ENCODE measurements at regions not wholly inside any gene's neighbourhood (a gene's known extent, or its start where the extent isn't known, plus 50 kb on each side); places are given as distances from the start of the nearest gene placed in this dataset.
"Not testable (repeated sequence)": the region's sequence is repeated elsewhere in the genome, so short reads cannot be mapped to it uniquely, and the experiment has no call there.

GRCh38 chr13:44676534-44676933 is 100.4 kb upstream of the TSC22D1 start:
- Histone ChIP-seq H3K4me3 (no peak overlapping the region), H3K36me3 (no peaks in the 10 kb centered on the region), H3K9me3 (no peaks in the 10 kb centered on the region), H3K27me3 (no peaks in the 10 kb centered on the region), H3K27ac (no peak overlapping the region), H3K4me1 (no peaks in the 10 kb centered on the region)
- intact Hi-C loops (cut with DNase I; ENCODE audit: low total_unique reads), result no loop called here
- ATAC-seq, result no peak
- in situ Hi-C loops (cut with MboI; ENCODE audit: low sequenced_read_pairs in 4 of 4), result no loop called here
- TF ChIP-seq CTCF (IDR thresholded peaks at IDR 0.05 in 4 of 5, conservative IDR thresholded peaks at IDR 0.05 in 1 of 5), result no peak
- TF ChIP-seq POLR2A (IDR thresholded peaks at IDR 0.05), result no peak
- no peak for DNase-seq

- intact Hi-C loops (cut with DNase I; ENCODE audit: low total_unique reads) (no loop called here), in situ Hi-C loops (cut with MboI; ENCODE audit: low sequenced_read_pairs in 4 of 4) (loop anchor here in 1 of 4 donors (10.0 to 25.0 kb wide), 2 partner anchors 65 to 757 kb away; no protein-coding TSS in a partner anchor)
- Histone ChIP-seq H3K4me3 (no peak overlapping the region), H3K27me3 (no peaks in the 10 kb centered on the region), H3K4me1 (peaks cover 8 to 13% of the 10 kb centered on the region in 2 donors), H3K9me3 (no peaks in the 10 kb centered on the region), H3K36me3 (no peaks in the 10 kb centered on the region), H3K27ac (no peak overlapping the region)
- ATAC-seq (no peak), DNase-seq (no peak)
- TF ChIP-seq CTCF (IDR thresholded peaks at IDR 0.05 in 4 of 5, conservative IDR thresholded peaks at IDR 0.05 in 1 of 5), result no peak
- no peak for TF ChIP-seq POLR2A (IDR thresholded peaks at IDR 0.05)
These were observed 93.4 kb upstream of the TSC22D1 start for GRCh38 chr13:44669534-44669933.

GRCh38 chr13:44668688-44669087 is 92.6 kb upstream of the TSC22D1 start:
- Histone ChIP-seq H3K27ac (no peak overlapping the region), H3K27me3 (no peaks in the 10 kb centered on the region)
- intact Hi-C loops (cut with DNase I; ENCODE audit: low total_unique reads), result no loop called here

GRCh38 chr13:44667943-44668342 is 91.8 kb upstream of the TSC22D1 start:
- ATAC-seq (no peak), DNase-seq (no peak)
- intact Hi-C loops (cut with DNase I; ENCODE audit: low total_unique reads) (no loop called here), in situ Hi-C loops (cut with MboI; ENCODE audit: low sequenced_read_pairs in 4 of 4) (loop anchor here in 1 of 4 donors (10.0 to 25.0 kb wide), 2 partner anchors 63 to 756 kb away; no protein-coding TSS in a partner anchor)
- Histone ChIP-seq H3K4me1 (peaks cover 8 to 13% of the 10 kb centered on the region in 2 donors), H3K27me3 (no peaks in the 10 kb centered on the region), H3K9me3 (no peaks in the 10 kb centered on the region), H3K27ac (no peak overlapping the region), H3K4me3 (peak overlapping the region in 2 of 4 donors; percentile 11 to 46), H3K36me3 (no peaks in the 10 kb centered on the region)
- no peak for TF ChIP-seq POLR2A (IDR thresholded peaks at IDR 0.05)
- TF ChIP-seq CTCF (IDR thresholded peaks at IDR 0.05 in 4 of 5, conservative IDR thresholded peaks at IDR 0.05 in 1 of 5), result no peak

More at GRCh38 chr13:44668688-44669087, 92.6 kb upstream of the TSC22D1 start:
- in situ Hi-C loops (cut with MboI; ENCODE audit: low sequenced_read_pairs in 4 of 4), result loop anchor here in 1 of 4 donors (10.0 to 25.0 kb wide), 2 partner anchors 64 to 756 kb away; no protein-coding TSS in a partner anchor
- Histone ChIP-seq H3K36me3 (no peaks in the 10 kb centered on the region), H3K9me3 (no peaks in the 10 kb centered on the region), H3K4me1 (peaks cover 8 to 13% of the 10 kb centered on the region in 2 donors), H3K4me3 (no peak overlapping the region)
- TF ChIP-seq POLR2A (IDR thresholded peaks at IDR 0.05) (no peak), CTCF (IDR thresholded peaks at IDR 0.05 in 4 of 5, conservative IDR thresholded peaks at IDR 0.05 in 1 of 5) (no peak)
- ATAC-seq (no peak), DNase-seq (no peak)

GRCh38 chr13:44666538-44666937 is 90.4 kb upstream of the TSC22D1 start:
- H3K36me3 ChIP-seq; H3K27me3 ChIP-seq; H3K9me3 ChIP-seq; intact Hi-C loops (cut with DNase I; ENCODE audit: low total_unique reads); DNase-seq; H3K4me3 ChIP-seq; H3K27ac ChIP-seq; ATAC-seq: not testable (repeated sequence)
- in situ Hi-C loops (cut with MboI; ENCODE audit: low sequenced_read_pairs in 4 of 4), result loop anchor here in 1 of 4 donors (10.0 to 25.0 kb wide), 2 partner anchors 62 to 754 kb away; no protein-coding TSS in a partner anchor
- peaks cover 8 to 13% of the 10 kb centered on the region in 2 donors for H3K4me1 ChIP-seq
